ENCODE measurements at regions not wholly inside any gene's neighbourhood (a gene's known extent, or its start where the extent isn't known, plus 50 kb on each side); places are given as distances from the start of the nearest gene placed in this dataset.

DNA sequence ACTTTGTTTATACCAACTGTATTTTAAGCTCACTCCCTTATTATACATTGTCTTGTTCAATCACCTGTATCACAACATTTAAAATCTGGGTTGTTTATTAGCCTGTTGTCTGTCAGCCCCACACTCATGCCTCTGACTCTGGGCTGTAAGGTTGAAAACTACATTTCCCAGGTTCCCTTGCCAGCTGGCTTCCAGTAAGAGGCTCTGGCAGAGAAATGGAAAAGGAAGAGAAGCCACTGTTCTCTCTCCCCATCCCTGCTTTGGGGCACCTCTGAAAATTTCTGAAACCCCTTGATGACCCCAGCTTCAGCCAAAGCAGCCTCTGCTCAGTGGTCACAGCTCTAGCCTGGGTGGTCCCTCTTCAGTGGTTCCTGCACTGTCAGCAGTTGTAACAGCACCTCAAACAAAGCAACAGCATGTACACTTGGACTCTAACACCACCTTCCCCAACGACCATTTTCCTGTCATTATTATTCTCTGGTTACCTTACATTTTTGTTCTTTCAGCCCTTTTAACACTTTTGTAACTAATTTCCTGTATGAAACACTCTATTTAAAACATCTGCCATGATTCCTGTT, 108.9 kb upstream of the LGALSL start:
- no peaks in the 10 kb centered on the region for H3K4me1 ChIP-seq
- TF ChIP-seq EP300 (IDR thresholded peaks at IDR 0.05; ENCODE audit: low read depth) (no peak), POLR2AphosphoS5 (IDR thresholded peaks at IDR 0.05) (no peak), POLR2A (IDR thresholded peaks at IDR 0.05) (no peak)
- TF ChIP-seq, protein P1, sequence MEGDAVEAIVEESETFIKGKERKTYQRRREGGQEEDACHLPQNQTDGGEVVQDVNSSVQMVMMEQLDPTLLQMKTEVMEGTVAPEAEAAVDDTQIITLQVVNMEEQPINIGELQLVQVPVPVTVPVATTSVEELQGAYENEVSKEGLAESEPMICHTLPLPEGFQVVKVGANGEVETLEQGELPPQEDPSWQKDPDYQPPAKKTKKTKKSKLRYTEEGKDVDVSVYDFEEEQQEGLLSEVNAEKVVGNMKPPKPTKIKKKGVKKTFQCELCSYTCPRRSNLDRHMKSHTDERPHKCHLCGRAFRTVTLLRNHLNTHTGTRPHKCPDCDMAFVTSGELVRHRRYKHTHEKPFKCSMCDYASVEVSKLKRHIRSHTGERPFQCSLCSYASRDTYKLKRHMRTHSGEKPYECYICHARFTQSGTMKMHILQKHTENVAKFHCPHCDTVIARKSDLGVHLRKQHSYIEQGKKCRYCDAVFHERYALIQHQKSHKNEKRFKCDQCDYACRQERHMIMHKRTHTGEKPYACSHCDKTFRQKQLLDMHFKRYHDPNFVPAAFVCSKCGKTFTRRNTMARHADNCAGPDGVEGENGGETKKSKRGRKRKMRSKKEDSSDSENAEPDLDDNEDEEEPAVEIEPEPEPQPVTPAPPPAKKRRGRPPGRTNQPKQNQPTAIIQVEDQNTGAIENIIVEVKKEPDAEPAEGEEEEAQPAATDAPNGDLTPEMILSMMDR (IDR thresholded peaks at IDR 0.05): no peak
- 0 to 8% methylated on average over 1 of the region's 1 CpG for WGBS, 2 donors (ENCODE audit: low coverage in 1 of 2)
- H3K4me3 ChIP-seq: no peak overlapping the region
- intact Hi-C loops (cut with DNase I; ENCODE audit: low total_unique reads) (no loop called here), in situ Hi-C loops (cut with MboI; ENCODE audit: low pct_ligation_motif_present in 1 of 4, low pct_unique_long_range_greater_than_20kb in 1 of 4, low sequenced_read_pairs in 3 of 4) (loop anchor here in 3 of 4 donors (10.0 to 25.0 kb wide), 3 partner anchors 140 to 542 kb away; no protein-coding TSS in a partner anchor)
- no peaks in the 10 kb centered on the region for H3K9me3 ChIP-seq
- H3K36me3 ChIP-seq: no peaks in the 10 kb centered on the region
- no peak overlapping the region for H3K27ac ChIP-seq
- no peaks in the 10 kb centered on the region for H3K27me3 ChIP-seq
- no peak for DNase-seq

DNA sequence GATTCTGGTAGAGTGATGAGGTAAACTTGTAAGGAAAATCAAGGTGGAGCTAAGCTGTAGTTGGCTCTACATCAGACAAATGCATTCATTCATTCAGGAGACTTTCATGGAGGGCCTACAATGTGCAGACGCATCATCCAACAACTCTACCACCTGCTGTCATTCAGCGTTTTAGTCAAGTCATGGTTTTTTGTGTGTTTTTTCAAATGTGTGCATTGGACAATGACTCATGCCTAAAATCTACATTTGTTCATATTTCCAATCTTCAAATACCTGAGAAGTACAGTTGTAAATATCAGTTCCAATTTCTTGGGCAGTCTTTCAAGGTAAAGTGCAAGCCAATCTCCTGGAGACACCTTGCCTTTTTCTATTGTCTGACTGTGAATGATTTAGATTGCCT, 108.0 kb upstream of the LGALSL start:
- intact Hi-C loops (cut with DNase I; ENCODE audit: low total_unique reads): no loop called here
- WGBS, 2 donors (ENCODE audit: low coverage in 1 of 2): 98 to 100% methylated on average over 1 to 2 of the region's 2 CpGs
- Histone ChIP-seq H3K27me3 (no peaks in the 10 kb centered on the region), H3K36me3 (no peaks in the 10 kb centered on the region), H3K4me1 (no peaks in the 10 kb centered on the region), H3K9me3 (no peaks in the 10 kb centered on the region), H3K4me3 (no peak overlapping the region), H3K27ac (no peak overlapping the region)
- TF ChIP-seq, protein P1 (IDR thresholded peaks at IDR 0.05): no peak
- TF ChIP-seq POLR2AphosphoS5 (IDR thresholded peaks at IDR 0.05) (no peak), POLR2A (IDR thresholded peaks at IDR 0.05) (no peak), EP300 (IDR thresholded peaks at IDR 0.05; ENCODE audit: low read depth) (no peak)
- no peak for DNase-seq
- in situ Hi-C loops (cut with MboI; ENCODE audit: low pct_ligation_motif_present in 1 of 4, low pct_unique_long_range_greater_than_20kb in 1 of 4, low sequenced_read_pairs in 3 of 4): loop anchor here in 3 of 4 donors (10.0 to 25.0 kb wide), 3 partner anchors 139 to 541 kb away; no protein-coding TSS in a partner anchor

DNA sequence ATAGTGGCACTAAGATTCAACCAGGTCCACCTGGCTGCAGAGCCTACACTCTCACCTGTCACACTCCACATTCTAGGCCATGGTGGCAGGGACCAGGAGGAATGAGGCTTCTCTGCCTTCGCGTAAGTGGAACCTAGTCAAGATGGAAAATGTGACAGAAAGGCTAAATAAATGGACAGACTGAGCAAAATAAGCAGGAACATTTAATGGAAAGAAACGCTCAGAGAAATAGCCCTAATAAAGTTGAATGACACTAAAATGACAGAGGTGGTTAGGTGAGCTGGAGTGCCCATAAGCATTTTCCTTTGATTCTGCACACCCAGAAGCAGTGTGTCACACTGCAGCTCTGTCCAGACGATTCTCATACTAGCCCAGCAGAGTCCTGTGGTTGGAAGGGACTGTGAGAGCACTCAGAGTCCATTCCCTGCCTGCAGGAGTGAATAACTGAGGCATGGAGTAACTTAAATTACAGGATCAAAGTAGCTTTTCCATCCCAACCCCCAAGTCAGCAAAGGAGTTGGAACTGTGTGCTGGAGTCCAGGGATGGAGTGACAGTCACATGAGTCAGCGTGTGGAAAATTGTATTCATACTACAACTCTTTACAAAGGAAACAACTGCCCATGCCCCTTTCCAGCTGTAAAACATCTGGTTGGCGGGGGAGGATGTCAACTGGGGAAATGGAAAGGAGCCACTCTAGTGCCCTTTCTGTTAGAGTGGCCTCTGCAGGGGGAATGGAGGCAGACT, 105.4 kb upstream of the LGALSL start:
- no peak overlapping the region for H3K27ac ChIP-seq
- TF ChIP-seq POLR2A (IDR thresholded peaks at IDR 0.05): no peak
- intact Hi-C loops (cut with DNase I; ENCODE audit: low total_unique reads): no loop called here
- H3K36me3 ChIP-seq: no peaks in the 10 kb centered on the region
- no peaks in the 10 kb centered on the region for H3K27me3 ChIP-seq
- H3K4me3 ChIP-seq: no peak overlapping the region
- no peaks in the 10 kb centered on the region for H3K9me3 ChIP-seq
- H3K4me1 ChIP-seq: no peaks in the 10 kb centered on the region
- DNase-seq: no peak
- in situ Hi-C loops (cut with MboI; ENCODE audit: low pct_ligation_motif_present in 1 of 4, low pct_unique_long_range_greater_than_20kb in 1 of 4, low sequenced_read_pairs in 3 of 4): loop anchor here in 3 of 4 donors (10.0 to 25.0 kb wide), 3 partner anchors 136 to 539 kb away; no protein-coding TSS in a partner anchor
- 59 to 67% methylated on average over 5 to 6 of the region's 6 CpGs for WGBS, 2 donors (ENCODE audit: low coverage in 1 of 2)

DNA sequence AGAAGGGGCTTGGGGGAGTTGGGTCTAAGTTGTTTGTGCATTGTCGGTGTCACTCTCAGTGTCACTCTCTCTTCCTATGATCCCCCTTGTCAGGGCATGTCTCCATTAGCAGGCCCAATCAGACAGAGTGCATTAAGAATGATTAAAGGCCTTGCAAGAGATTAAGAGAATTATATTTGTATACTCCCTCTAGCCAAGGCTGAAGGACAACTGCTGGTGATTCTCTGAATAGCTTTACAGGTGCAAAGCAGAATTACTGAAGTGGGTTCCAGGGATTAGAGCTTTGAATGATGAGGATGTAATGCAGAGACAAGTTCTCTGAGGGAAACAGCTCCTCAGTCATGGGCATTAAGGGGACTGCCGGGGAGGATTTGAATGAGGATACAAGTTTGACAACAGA, 104.8 kb upstream of the LGALSL start:
- H3K4me3 ChIP-seq: no peak overlapping the region
- H3K27me3 ChIP-seq: no peaks in the 10 kb centered on the region
- in situ Hi-C loops (cut with MboI; ENCODE audit: low pct_ligation_motif_present in 1 of 4, low pct_unique_long_range_greater_than_20kb in 1 of 4, low sequenced_read_pairs in 3 of 4): loop anchor here in 3 of 4 donors (10.0 to 25.0 kb wide), 3 partner anchors 136 to 538 kb away; no protein-coding TSS in a partner anchor
- intact Hi-C loops (cut with DNase I; ENCODE audit: low total_unique reads): no loop called here
- no peak overlapping the region for H3K27ac ChIP-seq
- H3K36me3 ChIP-seq: no peaks in the 10 kb centered on the region
- no peak for TF ChIP-seq POLR2AphosphoS5 (IDR thresholded peaks at IDR 0.05)
- TF ChIP-seq POLR2A (IDR thresholded peaks at IDR 0.05): no peak
- TF ChIP-seq, protein P1 (IDR thresholded peaks at IDR 0.05): no peak
- TF ChIP-seq EP300 (IDR thresholded peaks at IDR 0.05; ENCODE audit: low read depth): no peak
- no peak for DNase-seq
- no peaks in the 10 kb centered on the region for H3K4me1 ChIP-seq
- WGBS, 2 donors (ENCODE audit: low coverage in 1 of 2): 92 to 94% methylated on average over 2 of the region's 2 CpGs
- no peaks in the 10 kb centered on the region for H3K9me3 ChIP-seq
